ENCODE measurements at regions not wholly inside any gene's neighbourhood (a gene's known extent, or its start where the extent isn't known, plus 50 kb on each side); places are given as distances from the start of the nearest gene placed in this dataset.

DNA sequence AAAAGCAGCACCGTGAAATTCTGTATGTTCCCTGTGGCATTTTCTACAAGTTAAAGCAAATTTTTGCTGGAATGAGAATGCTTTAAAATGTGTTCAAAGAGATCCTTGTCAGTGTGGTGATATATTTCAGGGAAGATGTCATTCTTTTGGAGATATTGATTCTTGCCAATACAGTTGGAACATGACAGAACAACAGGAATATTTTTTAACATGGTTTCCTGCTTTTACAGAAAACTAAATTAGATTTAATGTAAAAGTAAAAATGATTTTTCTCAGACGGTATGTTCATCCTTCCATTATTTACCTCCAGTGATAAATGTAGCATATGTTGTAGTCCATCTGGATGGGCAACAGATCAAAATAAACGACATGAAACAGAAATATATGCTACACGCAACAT lies 474.8 kb downstream of the TMA16 start:
- H3K4me2 ChIP-seq (ENCODE audit: unreplicated experiment) = no peak overlapping the region
- in situ Hi-C loops (cut with MboI) = no loop called here
- no peaks in the 10 kb centered on the region for H3K9me3 ChIP-seq (ENCODE audit: low read depth)
- no peaks in the 10 kb centered on the region for H3K27me3 ChIP-seq (replicated peaks; ENCODE audit: insufficient read depth)
- no peak for TF ChIP-seq EZH2phosphoT487 (IDR thresholded peaks at IDR 0.05; ENCODE audit: insufficient read depth, low read depth)
- no peak overlapping the region for H3K9ac ChIP-seq
- no peaks in the 10 kb centered on the region for H3K9me2 ChIP-seq (ENCODE audit: insufficient read depth)
- H3K36me3 ChIP-seq (ENCODE audit: low read depth) = no peaks in the 10 kb centered on the region
- H3K4me1 ChIP-seq (ENCODE audit: insufficient read depth) = no peaks in the 10 kb centered on the region
- H3K4me3 ChIP-seq = no peak overlapping the region
- no peak overlapping the region for H3K27ac ChIP-seq
- H4K20me1 ChIP-seq (ENCODE audit: insufficient read depth) = no peaks in the 10 kb centered on the region
- no peaks in the 10 kb centered on the region for H3F3A ChIP-seq (ENCODE audit: insufficient read depth)
- no peaks in the 10 kb centered on the region for H3K79me2 ChIP-seq (ENCODE audit: insufficient read depth)
- H2AFZ ChIP-seq = no peak overlapping the region
- no peak for DNase-seq
- 11 to 19% methylated on average over 4 of the region's 4 CpGs for WGBS, 2 experiments (ENCODE audit: low coverage in 1 of 2, low lambda C conversion rate in 2 of 2, missing lambda C conversion rate in 2 of 2)

DNA sequence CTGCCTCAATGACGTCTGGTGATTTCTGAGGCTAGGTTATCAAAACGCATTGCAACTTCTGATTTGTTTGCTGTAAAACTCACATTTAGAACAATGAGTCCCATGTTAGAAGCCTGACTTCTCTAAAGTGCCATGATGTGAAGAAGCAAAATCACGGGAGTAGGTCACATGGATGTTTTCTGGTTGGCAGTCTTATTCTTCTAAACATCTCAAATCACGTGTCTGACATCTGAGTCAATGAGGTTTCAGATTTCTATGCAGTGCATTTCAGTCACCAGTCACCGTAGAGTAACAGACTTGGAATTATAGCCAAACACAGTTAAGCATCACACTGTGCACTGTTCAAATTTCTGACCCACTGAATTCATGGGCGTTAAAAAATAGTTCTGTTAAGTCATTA lies 482.1 kb downstream of the TMA16 start:
- Histone ChIP-seq H3K27ac (no peak overlapping the region), H3K9me3 (ENCODE audit: low read depth) (no peaks in the 10 kb centered on the region), H3K9ac (no peak overlapping the region), H3F3A (ENCODE audit: insufficient read depth) (no peaks in the 10 kb centered on the region), H2AFZ (no peak overlapping the region), H3K9me2 (ENCODE audit: insufficient read depth) (no peaks in the 10 kb centered on the region), H3K27me3 (replicated peaks; ENCODE audit: insufficient read depth) (no peaks in the 10 kb centered on the region), H3K79me2 (ENCODE audit: insufficient read depth) (no peaks in the 10 kb centered on the region), H4K20me1 (ENCODE audit: insufficient read depth) (no peaks in the 10 kb centered on the region), H3K4me3 (no peak overlapping the region), H3K36me3 (ENCODE audit: low read depth) (no peaks in the 10 kb centered on the region), H3K4me2 (ENCODE audit: unreplicated experiment) (no peak overlapping the region), H3K4me1 (ENCODE audit: insufficient read depth) (no peaks in the 10 kb centered on the region)
- 12 to 16% methylated on average over 6 of the region's 6 CpGs for WGBS, 2 experiments (ENCODE audit: low coverage in 1 of 2, low lambda C conversion rate in 2 of 2, missing lambda C conversion rate in 2 of 2)
- DNase-seq = no peak
- TF ChIP-seq EZH2phosphoT487 (IDR thresholded peaks at IDR 0.05; ENCODE audit: insufficient read depth, low read depth) (no peak), EZH2 (IDR thresholded peaks at IDR 0.05; ENCODE audit: insufficient read depth, poor library complexity, severe bottlenecking) (no peak)
- in situ Hi-C loops (cut with MboI) = no loop called here

DNA sequence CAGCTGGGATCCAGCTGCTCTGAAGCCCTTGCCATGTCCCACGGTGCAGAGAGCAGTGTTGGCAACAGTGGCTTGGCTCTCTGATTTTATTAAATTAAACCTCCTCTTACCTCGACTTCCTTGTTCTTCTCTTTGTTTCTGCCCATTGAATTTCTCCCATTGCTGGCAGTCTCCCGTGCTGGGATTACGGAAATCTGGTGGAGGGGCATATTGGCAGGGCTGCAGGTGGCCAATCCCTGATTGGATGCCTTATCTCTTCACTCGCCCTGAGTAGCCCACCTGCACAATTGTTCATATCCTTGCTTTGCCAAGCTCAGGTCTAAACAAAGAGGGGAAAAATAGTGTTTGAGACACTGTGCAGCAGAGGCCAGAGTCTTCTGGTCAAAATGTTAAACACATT lies 493.9 kb downstream of the TMA16 start:
- no peak for DNase-seq
- WGBS, 2 experiments (ENCODE audit: low coverage in 1 of 2, low lambda C conversion rate in 2 of 2, missing lambda C conversion rate in 2 of 2) = 2 to 6% methylated on average over 5 of the region's 5 CpGs

DNA sequence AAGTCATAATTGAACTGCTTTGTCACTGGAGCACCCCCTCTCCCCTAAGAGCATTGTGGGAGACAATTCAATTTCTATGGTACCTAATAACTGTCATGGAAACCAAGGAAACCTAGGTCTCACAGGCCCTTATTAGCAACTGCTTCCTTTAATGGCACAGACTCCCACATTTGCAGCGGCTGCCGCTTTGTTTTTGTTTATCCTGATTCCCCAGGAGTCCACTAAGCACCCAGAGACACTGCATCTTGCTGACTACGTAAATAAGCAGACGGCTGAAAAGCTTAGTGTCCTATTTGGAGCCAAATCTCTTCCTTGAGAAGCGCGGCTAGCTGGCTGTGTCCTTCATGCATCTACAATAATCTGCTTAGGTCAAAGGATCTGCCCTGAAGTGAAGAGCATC lies 494.4 kb downstream of the TMA16 start:
- no peaks in the 10 kb centered on the region for H3K4me1 ChIP-seq (ENCODE audit: insufficient read depth)
- H3K27ac ChIP-seq = no peak overlapping the region
- H3K4me3 ChIP-seq = no peak overlapping the region
- H4K20me1 ChIP-seq (ENCODE audit: insufficient read depth) = no peaks in the 10 kb centered on the region
- no peak overlapping the region for H3K4me2 ChIP-seq (ENCODE audit: unreplicated experiment)
- TF ChIP-seq EZH2 (IDR thresholded peaks at IDR 0.05; ENCODE audit: insufficient read depth, poor library complexity, severe bottlenecking) = no peak
- no peak for TF ChIP-seq EZH2phosphoT487 (IDR thresholded peaks at IDR 0.05; ENCODE audit: insufficient read depth, low read depth)
- no peak overlapping the region for H2AFZ ChIP-seq
- no peaks in the 10 kb centered on the region for H3K79me2 ChIP-seq (ENCODE audit: insufficient read depth)
- H3F3A ChIP-seq (ENCODE audit: insufficient read depth) = no peaks in the 10 kb centered on the region
- no peaks in the 10 kb centered on the region for H3K27me3 ChIP-seq (replicated peaks; ENCODE audit: insufficient read depth)
- no peaks in the 10 kb centered on the region for H3K9me3 ChIP-seq (ENCODE audit: low read depth)
- no peaks in the 10 kb centered on the region for H3K36me3 ChIP-seq (ENCODE audit: low read depth)
- in situ Hi-C loops (cut with MboI) = no loop called here
- DNase-seq = no peak
- H3K9ac ChIP-seq = no peak overlapping the region
- WGBS, 2 experiments (ENCODE audit: low coverage in 1 of 2, low lambda C conversion rate in 2 of 2, missing lambda C conversion rate in 2 of 2) = 2 to 6% methylated on average over 6 of the region's 6 CpGs
- no peaks in the 10 kb centered on the region for H3K9me2 ChIP-seq (ENCODE audit: insufficient read depth)

More for the DNA sequence above, 493.9 kb downstream of the TMA16 start:
- H2AFZ ChIP-seq = no peak overlapping the region
- TF ChIP-seq EZH2phosphoT487 (IDR thresholded peaks at IDR 0.05; ENCODE audit: insufficient read depth, low read depth) (no peak), EZH2 (IDR thresholded peaks at IDR 0.05; ENCODE audit: insufficient read depth, poor library complexity, severe bottlenecking) (no peak)
- no peak overlapping the region for H3K4me3 ChIP-seq
- no peak overlapping the region for H3K9ac ChIP-seq
- no peaks in the 10 kb centered on the region for H3K9me2 ChIP-seq (ENCODE audit: insufficient read depth)
- H3K27me3 ChIP-seq (replicated peaks; ENCODE audit: insufficient read depth) = no peaks in the 10 kb centered on the region
- H3K4me2 ChIP-seq (ENCODE audit: unreplicated experiment) = no peak overlapping the region
- H3K36me3 ChIP-seq (ENCODE audit: low read depth) = no peaks in the 10 kb centered on the region
- H4K20me1 ChIP-seq (ENCODE audit: insufficient read depth) = no peaks in the 10 kb centered on the region
- in situ Hi-C loops (cut with MboI) = no loop called here
- no peak overlapping the region for H3K27ac ChIP-seq
- H3F3A ChIP-seq (ENCODE audit: insufficient read depth) = no peaks in the 10 kb centered on the region
- H3K79me2 ChIP-seq (ENCODE audit: insufficient read depth) = no peaks in the 10 kb centered on the region
- H3K9me3 ChIP-seq (ENCODE audit: low read depth) = no peaks in the 10 kb centered on the region
- H3K4me1 ChIP-seq (ENCODE audit: insufficient read depth) = no peaks in the 10 kb centered on the region

DNA sequence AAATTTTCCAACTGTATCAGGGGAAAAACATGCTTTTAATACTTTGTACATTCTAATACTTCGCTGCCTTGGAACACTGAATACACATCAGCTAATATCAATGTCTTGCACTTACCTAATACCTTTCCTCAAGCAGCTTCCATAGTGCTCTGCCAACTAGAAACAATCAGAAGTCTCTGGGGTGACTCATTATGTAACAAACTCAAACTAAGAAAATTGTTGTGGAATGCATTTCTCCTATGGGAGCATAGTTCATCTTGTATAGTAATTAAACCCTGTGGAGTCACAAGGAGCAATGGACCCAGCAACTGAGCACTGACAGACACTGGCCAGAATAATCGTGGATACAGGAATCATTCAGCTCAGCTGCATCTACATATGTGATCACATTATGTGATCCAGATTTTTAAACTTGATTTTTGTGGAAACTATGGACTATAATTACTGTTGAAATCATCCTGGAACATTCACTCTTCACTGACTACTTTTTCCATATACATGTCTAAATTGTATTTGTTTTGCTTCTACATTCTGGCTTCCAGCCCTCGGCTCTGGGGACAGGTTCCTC lies 496.9 kb downstream of the TMA16 start:
- no peak overlapping the region for H3K4me2 ChIP-seq (ENCODE audit: unreplicated experiment)
- H3K36me3 ChIP-seq (ENCODE audit: low read depth) = no peaks in the 10 kb centered on the region
- no peaks in the 10 kb centered on the region for H3K4me1 ChIP-seq (ENCODE audit: insufficient read depth)
- no peaks in the 10 kb centered on the region for H4K20me1 ChIP-seq (ENCODE audit: insufficient read depth)
- no peaks in the 10 kb centered on the region for H3F3A ChIP-seq (ENCODE audit: insufficient read depth)
- 1 to 6% methylated on average over 3 of the region's 3 CpGs for WGBS, 2 experiments (ENCODE audit: low coverage in 1 of 2, low lambda C conversion rate in 2 of 2, missing lambda C conversion rate in 2 of 2)
- no peak overlapping the region for H3K4me3 ChIP-seq
- no peak overlapping the region for H3K27ac ChIP-seq
- no peak overlapping the region for H2AFZ ChIP-seq
- no peaks in the 10 kb centered on the region for H3K27me3 ChIP-seq (replicated peaks; ENCODE audit: insufficient read depth)
- no peaks in the 10 kb centered on the region for H3K79me2 ChIP-seq (ENCODE audit: insufficient read depth)
- TF ChIP-seq EZH2phosphoT487 (IDR thresholded peaks at IDR 0.05; ENCODE audit: insufficient read depth, low read depth) = no peak
- TF ChIP-seq EZH2 (IDR thresholded peaks at IDR 0.05; ENCODE audit: insufficient read depth, poor library complexity, severe bottlenecking) = no peak
- H3K9me3 ChIP-seq (ENCODE audit: low read depth) = no peaks in the 10 kb centered on the region
- H3K9me2 ChIP-seq (ENCODE audit: insufficient read depth) = no peaks in the 10 kb centered on the region
- no peak overlapping the region for H3K9ac ChIP-seq
- no peak for DNase-seq
- in situ Hi-C loops (cut with MboI) = no loop called here

Data from GM23248 (cell line).